HG03342 (cell line): ENCODE measurements at regions not wholly inside any gene's neighbourhood (a gene's known extent, or its start where the extent isn't known, plus 50 kb on each side); places are given as distances from the start of the nearest gene placed in this dataset.

ENCODE experiments used
- ATAC-seq: cut with Tn5 transposase; IDR thresholded peaks from one replicate; pipeline ENCODE4 v1.9.1; 2021; ENCODE audit warnings: mild to moderate bottlenecking, moderate library complexity; ENCODE audit not compliant: unreplicated experiment

DNA sequence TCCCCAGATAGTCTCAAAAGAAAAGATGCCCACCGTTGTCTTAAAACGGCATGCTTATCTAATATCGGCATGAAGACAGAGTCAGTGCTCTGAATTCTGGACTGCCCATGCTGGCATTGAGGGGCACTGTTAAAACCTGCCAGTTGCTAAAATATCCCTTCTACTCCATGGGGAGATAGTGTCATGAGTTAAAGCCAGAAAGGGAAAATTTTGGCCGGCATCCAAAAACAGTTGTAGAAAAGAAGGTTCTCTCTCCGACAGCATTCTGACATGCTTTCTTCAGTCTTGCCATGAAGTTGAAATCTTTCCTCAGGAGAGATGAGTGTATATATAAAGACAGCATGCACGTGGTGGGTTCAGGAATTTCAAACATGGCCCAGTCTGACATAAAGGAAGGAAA lies 401.3 kb upstream of the PIK3C3 start:
- no peak for ATAC-seq

DNA sequence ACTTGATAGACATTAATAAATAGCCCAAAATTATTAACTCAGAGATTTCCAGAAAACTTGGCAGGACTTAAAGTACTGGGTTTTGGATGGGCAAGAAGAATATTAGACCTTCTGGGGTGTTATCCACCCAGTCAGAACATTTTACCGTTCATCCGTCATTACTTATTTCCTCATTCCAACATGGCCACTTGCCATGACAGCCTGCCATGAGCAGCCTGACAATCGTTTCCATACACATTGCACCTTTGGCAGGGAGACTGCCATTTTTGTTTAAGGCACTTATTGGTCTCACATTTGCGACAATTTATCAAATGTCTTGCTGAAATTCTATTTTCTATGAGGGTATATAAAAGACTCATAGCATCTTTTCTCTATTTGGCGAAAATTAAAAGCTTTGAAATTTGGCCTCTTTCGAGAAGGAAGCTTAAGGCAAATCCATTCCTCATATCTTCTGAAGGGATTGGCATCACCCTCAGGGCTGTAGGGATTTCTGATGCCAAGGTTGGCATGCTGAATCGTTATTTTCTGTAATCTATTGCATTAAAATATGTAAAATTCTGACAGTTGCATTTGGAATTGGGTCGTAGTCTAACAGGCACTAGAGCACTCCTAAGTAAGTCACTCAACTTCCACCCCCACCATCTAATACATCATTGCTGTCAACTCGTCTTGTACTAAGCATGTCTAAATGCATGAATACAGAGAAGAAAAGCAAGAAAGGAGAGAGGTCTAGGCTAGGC lies 406.3 kb upstream of the PIK3C3 start:
- no peak for ATAC-seq

DNA sequence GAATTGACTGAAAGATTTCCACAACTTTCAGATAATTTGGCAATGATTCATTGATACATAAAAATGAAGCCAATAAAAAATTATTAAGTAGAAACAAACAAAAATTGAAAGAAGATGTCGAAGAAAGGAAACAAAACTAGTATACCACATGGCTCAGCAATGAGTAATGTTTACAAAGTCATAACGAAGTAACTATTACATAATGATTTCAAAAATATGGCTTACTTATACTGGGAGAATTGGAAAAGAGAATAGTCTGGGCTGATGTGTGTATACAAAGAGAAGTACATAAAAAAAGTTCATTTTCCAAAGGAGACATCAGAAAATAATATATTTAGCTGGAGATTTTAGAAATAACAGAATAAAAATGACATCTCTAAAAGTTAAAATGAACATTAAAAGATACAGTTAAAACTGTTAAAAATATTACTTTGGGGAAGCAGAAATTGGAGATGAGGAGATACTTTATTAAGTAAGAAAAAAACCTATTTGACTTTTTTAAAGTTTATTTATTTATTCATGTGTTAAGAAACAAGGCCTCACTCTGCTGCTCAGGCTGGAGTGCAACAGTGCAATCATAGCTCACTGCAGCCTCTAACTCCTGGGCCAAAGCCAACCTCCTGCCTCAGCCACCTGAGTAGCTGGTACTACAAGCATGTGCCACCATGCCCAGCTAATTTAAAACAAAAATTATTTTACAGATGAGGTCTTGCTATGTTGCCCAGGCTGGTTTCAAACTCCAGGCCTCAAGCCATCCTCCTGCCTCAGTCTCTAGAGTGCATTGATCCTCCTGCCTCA lies 409.7 kb upstream of the PIK3C3 start:
- ATAC-seq = no peak

DNA sequence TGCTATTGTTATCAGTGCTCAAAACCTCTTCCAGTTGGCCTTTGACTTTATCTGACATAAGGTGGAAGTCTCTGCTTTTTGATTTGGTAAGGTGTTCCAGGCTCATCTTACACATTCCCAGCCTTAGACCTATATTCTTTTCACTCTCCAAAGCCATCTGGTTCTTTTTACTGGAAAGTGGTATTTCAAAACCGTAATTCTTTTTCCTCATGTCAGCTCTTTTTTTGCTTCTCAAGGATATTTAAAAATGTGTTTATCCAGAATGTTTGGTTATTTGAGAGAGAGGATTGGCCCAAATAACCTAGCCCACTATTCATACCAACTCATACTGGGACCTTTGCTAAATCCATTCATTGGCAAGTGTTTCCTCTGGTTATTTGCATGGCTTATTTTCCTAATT lies 411.2 kb upstream of the PIK3C3 start:
- ATAC-seq = no peak

DNA sequence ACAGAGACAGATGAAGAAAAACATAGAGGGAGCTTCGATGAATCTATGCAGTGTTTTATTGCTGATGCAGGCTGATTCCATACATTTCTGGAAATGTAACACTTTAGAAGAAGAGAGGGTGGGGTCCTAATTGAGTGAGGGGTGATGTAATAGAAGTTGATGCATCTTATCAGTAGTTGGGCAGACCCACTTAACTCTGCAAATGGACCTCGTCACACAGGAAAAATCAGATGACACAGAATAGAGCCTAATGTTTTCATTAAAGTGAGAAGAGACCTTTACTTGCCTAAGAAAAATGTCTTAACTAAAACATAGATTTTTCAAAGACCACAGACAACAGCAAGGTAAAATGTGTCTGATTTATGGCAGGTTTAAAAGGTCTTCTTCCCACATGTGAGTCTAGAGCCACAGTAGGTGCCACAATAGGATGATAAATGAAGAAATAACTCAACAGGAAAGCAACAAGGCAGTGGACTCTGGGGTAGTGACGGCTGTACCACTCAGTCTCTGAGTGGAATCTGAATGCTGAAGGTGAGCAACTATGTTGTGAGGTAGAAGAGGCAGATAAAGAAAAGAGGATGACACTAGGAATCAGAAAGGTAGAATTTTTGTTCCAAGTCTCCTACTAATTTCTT lies 414.7 kb upstream of the PIK3C3 start:
- no peak for ATAC-seq

DNA sequence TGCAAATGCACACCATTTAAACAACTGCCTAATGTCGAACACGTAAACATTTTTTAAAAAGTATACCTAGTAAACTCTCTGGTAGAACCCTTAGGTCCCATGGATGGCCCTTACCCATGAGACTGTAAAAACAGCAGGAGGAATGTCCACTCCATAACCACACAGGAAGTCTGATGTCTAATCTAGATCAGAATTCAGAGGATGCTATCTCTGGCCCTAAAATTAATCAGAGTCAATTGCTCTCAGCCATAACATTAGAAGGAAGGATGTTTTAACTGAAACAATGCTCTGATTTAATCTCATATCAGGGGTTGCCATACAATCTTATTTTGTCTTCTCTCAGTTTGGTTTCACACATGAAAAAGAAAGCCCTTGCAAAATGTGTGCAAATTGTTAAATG lies 416.3 kb upstream of the PIK3C3 start:
- ATAC-seq = no peak

DNA sequence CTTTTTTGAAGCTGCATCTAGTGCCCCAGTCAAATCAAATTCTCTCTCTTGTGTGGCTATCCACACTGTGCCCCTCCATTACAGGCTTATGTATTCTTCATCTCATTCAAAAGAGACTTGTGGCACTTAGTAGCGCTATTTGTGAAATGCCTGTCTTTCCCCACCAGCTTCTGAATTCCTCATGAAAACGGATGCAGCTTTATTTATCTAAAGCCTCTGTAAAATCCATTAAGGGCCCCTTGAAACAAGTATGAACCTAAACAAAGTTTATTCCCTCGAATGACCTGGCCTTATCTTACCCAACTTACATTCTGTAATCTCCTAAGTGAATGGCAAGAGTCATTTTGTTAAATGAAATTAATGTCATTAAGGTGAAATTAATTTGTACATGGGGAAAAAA lies 417.4 kb upstream of the PIK3C3 start:
- no peak for ATAC-seq

DNA sequence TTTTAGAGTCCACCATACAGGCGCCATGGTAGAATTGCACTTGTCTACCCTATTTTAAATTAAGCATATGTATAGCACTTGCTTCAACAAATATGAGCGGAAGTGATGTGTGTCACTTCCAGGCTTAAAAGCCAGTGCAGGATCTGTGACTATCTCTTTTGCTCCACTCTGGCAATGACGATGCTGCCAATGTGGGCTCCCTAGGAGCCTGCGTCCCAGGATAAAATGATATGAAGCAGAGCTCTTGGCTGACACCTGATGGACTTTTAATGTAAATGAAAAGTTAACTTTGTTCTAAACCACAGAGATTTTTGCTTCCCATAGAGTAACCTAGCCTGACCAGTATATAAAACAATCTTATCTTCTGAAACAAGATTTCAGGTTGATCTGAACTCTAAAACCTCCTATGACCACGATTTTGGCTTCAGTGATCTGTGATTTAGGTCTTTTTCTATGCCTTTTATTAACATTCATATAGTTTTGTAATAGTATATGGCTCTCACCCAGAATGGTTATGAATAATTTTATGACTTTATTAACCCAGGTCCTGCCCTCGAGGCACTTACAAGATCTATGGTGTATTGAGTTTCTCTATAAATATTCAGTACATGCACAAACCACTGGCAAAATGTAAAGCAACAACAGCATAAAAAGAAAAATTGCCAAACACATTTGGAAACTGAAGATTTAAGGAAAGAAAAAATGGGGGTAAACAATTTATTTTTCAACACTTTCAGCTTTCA lies 422.5 kb upstream of the PIK3C3 start:
- no peak for ATAC-seq

DNA sequence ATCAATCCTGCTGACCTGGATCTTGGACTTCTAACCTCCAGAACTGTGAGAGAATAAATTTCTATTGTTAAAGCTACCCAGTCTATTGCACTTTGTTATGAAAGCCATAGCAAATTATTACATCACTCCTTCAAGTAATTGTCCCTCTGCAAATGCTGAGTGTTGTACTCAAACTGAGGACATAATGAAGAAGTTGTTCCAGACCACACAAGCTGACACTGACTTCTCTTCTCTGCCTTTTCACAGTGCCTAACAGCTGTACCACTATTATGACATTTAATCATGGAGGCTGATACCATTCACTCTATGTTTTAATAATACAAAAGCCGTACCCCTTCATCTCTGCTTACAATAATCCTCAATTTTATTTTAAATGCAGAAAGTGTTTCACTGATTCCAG lies 424.1 kb upstream of the PIK3C3 start:
- no peak for ATAC-seq

DNA sequence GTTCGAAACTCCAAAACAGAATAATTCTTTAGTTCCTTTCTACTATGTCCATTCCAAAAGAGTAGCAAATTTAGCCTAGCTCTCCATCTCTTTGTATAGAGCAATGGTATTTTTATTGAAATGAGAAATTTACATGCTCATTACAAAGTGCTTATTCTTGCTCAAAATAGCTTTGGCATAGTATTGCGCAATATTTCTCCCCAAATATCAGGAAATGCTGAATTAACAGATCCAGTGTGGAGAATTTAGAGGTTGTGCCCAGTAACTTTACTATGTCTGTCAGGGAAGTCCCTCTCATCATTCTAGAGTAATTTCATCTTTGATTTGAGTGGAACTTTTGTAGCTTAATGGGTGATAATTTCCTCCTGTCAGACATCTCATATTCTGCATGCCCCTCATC lies 425.9 kb upstream of the PIK3C3 start:
- ATAC-seq = no peak

DNA sequence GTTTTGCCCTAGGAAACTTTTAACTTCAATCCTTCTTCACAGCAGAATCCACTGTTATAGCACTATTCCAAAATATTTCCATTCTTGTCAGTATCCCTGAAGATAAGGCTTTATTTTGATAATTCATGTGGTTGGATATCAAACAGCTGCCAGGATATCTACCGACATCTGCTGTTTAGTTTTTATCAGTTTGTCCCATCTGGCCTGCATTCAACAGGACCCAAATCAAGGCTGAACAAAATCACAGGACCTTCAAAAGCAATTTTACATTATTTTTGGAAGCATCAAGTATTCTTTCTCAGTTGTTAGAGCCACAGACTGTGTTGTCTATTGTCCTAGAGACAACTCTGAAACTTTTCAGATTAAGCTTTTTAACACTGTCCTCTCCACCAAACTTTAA lies 429.0 kb upstream of the PIK3C3 start:
- no peak for ATAC-seq

DNA sequence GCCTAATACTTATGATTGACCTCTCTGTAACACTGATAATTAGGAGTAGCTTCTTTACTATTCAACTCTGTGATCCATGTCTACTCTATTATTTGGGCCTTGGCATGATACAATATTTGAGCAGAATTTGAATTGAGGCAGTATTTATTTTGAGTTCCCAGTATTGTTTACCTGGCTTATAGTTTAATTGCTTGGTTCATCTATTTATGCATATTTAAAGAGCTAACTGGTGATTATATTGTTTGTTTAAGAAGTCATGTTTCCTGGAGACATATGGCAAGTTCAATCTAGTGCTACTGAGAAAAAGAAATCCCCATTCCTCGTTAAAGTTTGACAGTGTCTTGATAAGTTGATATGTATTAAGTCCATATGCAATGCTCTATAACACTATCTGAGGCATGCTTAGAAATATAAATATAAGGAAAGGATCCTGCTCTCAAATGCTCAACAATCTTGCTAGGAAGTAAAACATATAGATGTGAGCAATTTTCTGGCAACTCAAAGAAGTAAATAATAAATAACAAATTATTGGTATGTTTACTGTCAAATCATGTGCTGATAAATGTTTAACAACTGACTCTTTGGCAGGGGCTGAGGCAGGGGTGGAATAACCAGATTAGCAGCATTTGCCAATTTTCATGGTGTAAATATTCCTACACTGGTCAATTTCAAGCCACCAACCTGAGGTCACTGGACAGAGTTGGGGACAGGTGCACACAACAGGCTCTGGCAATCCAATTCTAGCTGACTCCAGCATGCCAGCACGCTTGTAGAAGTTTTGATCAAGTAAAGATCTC lies 430.2 kb upstream of the PIK3C3 start:
- no peak for ATAC-seq

DNA sequence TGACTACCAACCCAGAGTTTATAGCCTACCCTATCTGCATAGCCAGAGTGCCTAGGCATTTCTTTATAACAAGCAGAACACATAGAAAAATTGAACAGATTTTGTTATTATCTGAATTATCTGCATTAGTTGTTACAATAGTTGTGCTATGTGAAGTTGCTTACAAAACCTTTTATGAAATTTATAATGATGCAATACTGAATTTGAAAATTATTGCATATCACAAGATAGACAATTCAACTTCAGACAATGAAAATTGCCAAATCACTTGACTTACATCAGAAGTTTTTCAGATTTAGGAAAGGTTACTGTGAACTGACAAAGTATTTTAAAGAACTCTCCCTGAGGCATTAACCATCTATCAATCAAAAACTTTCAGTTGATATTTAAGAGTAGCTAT lies 437.9 kb upstream of the PIK3C3 start:
- ATAC-seq = no peak

DNA sequence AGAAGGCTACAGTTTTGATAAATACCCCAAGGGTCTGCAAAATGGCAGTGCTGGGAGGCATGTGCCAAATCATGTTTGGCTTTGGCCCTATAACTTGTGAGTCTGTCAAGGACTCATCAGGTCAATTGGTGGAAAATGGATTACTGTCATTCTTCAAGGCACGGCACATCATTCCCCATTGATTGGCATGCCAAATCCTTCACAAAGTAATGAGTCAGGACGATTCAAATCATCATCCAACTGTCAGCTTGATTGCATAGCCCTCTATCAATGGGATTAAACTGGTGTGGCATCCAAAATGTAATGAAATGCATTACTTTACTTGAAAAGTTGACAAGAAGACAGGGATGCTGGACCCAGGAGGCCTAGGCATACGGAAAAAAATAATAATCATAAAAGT lies 441.6 kb upstream of the PIK3C3 start:
- ATAC-seq = no peak

DNA sequence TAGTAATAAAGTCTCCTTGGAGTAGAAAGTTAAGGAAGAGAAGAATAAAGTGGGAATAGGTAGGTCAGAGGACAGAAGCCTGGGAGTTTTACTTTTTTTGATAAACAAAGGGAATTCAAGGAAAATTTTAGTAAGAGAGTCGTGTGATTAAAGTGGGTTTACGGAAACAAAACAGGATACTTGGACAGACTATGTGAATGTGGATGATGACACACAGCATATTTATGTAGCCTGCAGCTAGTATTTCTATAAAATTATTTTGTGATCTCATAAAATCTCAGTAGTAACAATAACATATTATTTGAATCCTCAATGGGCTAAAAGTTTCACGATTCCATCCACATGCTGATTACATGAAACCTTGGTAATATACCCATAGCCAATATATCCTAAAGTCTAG lies 450.7 kb upstream of the PIK3C3 start:
- no peak for ATAC-seq

DNA sequence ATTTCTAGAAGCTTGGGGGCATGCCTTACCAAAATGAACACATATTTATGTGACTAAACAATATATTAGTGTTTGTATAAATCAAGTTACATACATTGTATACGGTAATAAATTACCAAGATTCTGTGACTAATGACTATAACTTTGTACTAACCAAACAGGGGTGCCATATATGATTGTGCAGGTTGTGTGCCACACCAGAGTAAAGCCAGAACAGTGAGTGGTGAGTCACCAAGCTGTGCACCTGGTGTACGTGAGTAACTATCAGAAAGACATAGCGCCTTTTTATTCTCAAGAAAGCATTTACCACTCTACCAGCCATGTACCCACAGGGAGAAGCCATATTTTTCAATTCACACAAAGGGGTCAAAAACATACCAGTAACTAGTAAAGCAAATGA lies 453.2 kb upstream of the PIK3C3 start:
- no peak for ATAC-seq

DNA sequence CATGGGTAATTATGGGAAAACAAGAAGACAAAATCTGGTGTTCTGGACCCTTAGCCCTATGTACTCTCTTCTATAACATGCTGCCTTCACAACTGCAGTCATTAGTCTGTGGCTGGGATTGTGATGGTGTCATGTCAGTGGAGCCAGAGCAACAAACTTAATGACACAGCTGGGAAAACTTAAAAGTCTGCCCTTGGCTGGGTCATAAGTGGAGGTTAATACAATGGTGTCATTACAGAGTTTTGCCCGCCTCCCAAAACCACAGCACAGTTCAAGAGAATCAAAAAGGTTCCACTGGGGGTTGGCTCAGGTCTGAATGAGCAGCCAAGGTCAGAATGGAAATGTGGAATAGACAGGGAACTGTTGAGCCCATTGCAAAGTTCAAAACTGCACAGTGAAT lies 455.7 kb upstream of the PIK3C3 start:
- ATAC-seq = no peak

DNA sequence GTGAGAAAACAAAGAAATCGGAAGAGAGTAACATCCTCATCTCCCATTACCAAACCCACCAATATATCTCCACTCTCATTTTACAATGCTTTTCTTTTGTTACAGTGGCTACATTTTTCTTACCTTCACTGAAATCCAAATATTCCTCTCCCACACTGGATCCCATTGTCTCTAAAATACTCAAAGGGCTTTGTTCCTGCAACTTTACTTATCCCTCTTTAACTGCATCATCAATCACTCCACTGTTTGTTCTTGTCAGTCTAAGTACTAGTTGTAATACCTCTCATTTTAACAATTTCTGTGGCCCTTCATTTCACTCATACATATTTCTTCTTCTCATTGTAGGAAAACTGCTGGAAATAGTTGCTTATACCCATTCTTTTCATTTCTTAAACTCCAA lies 464.2 kb upstream of the PIK3C3 start:
- no peak for ATAC-seq

DNA sequence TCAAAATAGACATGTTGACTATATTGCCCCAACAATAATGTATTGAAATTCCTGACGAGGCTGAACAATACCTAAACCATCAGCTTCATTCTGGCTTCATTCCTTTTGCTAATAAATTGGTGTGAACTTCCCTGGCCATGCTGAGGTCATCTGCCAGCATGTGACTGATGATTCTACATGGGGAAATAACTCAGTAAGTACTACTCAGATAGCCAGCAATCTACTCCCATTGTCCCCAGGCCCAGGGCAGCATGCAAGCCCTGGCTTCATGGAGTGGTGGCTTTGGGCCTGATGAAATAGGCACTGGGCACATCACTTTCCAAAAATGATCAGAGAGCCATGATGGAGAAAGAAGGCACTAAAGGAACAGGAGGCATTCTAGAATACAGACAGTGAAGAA lies 468.5 kb upstream of the PIK3C3 start:
- no peak for ATAC-seq

DNA sequence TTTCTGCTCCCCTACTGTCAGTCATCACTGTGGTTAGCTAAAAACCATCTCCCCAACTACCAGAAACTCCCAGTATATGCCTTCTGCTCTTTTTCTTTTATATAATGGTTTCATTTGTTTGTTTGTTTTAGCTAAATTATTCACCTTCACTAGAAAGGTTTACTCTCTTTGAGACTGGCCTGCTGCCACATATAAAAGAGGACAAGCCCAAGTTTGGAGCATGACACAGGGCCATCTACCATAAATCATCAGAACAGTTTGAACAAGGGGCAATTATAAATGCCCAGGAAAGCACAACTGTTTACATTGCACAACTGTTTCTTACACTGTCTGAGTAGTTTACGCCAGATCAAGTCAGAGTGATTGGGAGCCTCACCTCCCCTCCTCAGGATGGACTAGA lies 471.0 kb upstream of the PIK3C3 start:
- no peak for ATAC-seq

DNA sequence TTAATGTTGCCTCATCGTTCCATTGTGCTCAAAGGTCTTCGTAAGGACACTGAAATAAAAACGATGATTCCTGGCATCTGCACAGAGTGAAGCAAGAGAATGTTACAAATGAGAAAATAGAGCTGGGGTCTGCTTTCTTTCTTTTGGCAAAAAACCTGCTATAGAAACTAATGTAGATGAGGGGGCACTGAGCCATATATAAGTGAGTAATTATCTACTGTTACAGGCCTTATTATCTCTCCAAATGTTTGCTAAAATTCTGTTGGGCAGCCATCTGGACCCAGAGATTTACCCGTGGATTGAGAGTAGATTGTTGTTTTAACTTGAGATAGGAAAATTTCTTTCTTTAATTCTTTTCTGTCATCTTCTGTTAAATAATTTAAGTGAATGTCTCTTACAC lies 472.5 kb upstream of the PIK3C3 start:
- no peak for ATAC-seq
